Smooth muscle cell (in vitro differentiated cells): ENCODE measurements at regions not wholly inside any gene's neighbourhood (a gene's known extent, or its start where the extent isn't known, plus 50 kb on each side); places are given as distances from the start of the nearest gene placed in this dataset.

Experiments used
- DNase-seq: peaks from one replicate; lab custom pipeline; 2025; ENCODE audit not compliant: unreplicated experiment; lab: John Stamatoyannopoulos, UW
- H2AFZ ChIP-seq: fragments of 200-600 bp; sonication (generic); 2 replicates; pipeline ENCODE4 v1.6.0; 2016; ENCODE audit warnings: antibody characterized with exemption, low read depth, mild to moderate bottlenecking
- H3F3A ChIP-seq: fragments of 200-600 bp; sonication (generic); 2 replicates; pipeline ENCODE4 v1.6.0; 2017; ENCODE audit warnings: antibody characterized with exemption, low read depth
- H3K27ac ChIP-seq: fragments of 200-600 bp; sonication (generic); 2 replicates; pipeline ENCODE4 v1.5.1; 2016; ENCODE audit warnings: low read depth, mild to moderate bottlenecking
- H3K27me3 ChIP-seq: fragments of 200-600 bp; sonication (generic); 2 replicates; pipeline ENCODE4 v1.6.1; 2016; ENCODE audit warnings: low read depth, mild to moderate bottlenecking
- H3K36me3 ChIP-seq: fragments of 200-600 bp; sonication (generic); 2 replicates; pipeline ENCODE4 v1.5.1; 2016; ENCODE audit warnings: low read depth
- H3K4me1 ChIP-seq: fragments of 200-600 bp; sonication (generic); 2 replicates; pipeline ENCODE4 v1.5.1; 2016; ENCODE audit warnings: low read depth
- H3K4me2 ChIP-seq: fragments of 200-600 bp; sonication (generic); 2 replicates; pipeline ENCODE4 v1.6.0; 2016; ENCODE audit warnings: mild to moderate bottlenecking
- H3K4me3 ChIP-seq: fragments of 200-600 bp; sonication (generic); 2 replicates; pipeline ENCODE4 v1.5.1; 2016; ENCODE audit warnings: mild to moderate bottlenecking
- H3K79me2 ChIP-seq: fragments of 200-600 bp; sonication (generic); 2 replicates; pipeline ENCODE4 v1.6.0; 2016; ENCODE audit warnings: low read depth, mild to moderate bottlenecking
- H3K9ac ChIP-seq: fragments of 200-600 bp; sonication (generic); 2 replicates; pipeline ENCODE4 v1.6.0; 2016; ENCODE audit warnings: low read depth
- H3K9me3 ChIP-seq: fragments of 200-600 bp; sonication (generic); replicated peaks from 2 replicates; pipeline ENCODE4 v1.5.1; 2016; ENCODE audit warnings: low read depth
- H4K20me1 ChIP-seq: fragments of 200-600 bp; sonication (generic); 2 replicates; pipeline ENCODE4 v1.6.0; 2016; ENCODE audit warnings: low read depth
- WGBS: methylation state at CpG from one replicate; pipeline ENCODE4 v1.1.7; 2016; ENCODE audit warnings: low lambda C conversion rate; 5-methylcytosine and 5-hydroxymethylcytosine counted together
- TF ChIP-seq, protein P1 (sequence below): fragments of 200-600 bp; sonication (generic); IDR thresholded peaks from 2 replicates; pipeline ENCODE4 v1.5.1; 2017; ENCODE audit warnings: borderline replicate concordance, mild to moderate bottlenecking, antibody characterized with exemption; ENCODE audit not compliant: insufficient read depth, poor library complexity, severe bottlenecking

DNA sequence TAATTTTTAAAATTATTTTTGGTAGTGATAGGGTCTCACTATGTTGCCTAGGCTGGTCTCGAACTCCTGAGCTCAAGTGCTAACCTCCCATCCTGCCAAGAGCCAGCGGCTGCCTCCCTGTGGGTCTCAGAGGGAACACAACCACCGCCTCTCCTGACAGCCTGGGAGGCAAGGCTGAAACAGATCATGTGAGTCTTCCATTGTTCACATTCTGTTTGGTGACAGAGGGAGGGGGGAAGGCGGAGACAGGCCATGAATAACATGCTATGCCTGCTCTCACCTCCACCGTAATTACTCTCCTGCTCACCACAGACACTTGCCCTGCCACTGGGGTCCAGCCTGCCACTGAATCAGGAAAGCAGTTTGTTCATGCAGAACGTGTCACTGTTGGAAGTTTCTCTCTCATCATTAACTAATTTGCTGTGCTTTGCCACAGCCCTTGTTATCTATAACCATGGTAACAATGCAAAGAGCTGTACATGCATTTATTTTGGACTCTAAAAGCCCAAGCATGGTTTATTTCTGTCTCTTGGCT, 78.4 kb upstream of the RASGRF1 start:
- no peaks in the 10 kb centered on the region for H3K9me3 ChIP-seq
- H3K9ac ChIP-seq: no peak overlapping the region
- no peaks in the 10 kb centered on the region for H3K27me3 ChIP-seq
- H3K4me1 ChIP-seq: no peaks in the 10 kb centered on the region
- TF ChIP-seq, protein P1, sequence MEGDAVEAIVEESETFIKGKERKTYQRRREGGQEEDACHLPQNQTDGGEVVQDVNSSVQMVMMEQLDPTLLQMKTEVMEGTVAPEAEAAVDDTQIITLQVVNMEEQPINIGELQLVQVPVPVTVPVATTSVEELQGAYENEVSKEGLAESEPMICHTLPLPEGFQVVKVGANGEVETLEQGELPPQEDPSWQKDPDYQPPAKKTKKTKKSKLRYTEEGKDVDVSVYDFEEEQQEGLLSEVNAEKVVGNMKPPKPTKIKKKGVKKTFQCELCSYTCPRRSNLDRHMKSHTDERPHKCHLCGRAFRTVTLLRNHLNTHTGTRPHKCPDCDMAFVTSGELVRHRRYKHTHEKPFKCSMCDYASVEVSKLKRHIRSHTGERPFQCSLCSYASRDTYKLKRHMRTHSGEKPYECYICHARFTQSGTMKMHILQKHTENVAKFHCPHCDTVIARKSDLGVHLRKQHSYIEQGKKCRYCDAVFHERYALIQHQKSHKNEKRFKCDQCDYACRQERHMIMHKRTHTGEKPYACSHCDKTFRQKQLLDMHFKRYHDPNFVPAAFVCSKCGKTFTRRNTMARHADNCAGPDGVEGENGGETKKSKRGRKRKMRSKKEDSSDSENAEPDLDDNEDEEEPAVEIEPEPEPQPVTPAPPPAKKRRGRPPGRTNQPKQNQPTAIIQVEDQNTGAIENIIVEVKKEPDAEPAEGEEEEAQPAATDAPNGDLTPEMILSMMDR: no peak
- H3K27ac ChIP-seq: peak overlapping the region; percentile 18
- no peak for DNase-seq
- WGBS: 50% methylated on average over 6 of the region's 6 CpGs
- no peaks in the 10 kb centered on the region for H3K79me2 ChIP-seq
- no peak overlapping the region for H3K4me3 ChIP-seq
- H3F3A ChIP-seq: no peaks in the 10 kb centered on the region
- no peak overlapping the region for H2AFZ ChIP-seq
- H4K20me1 ChIP-seq: no peaks in the 10 kb centered on the region
- peak overlapping the region; percentile 19 for H3K4me2 ChIP-seq
- no peaks in the 10 kb centered on the region for H3K36me3 ChIP-seq

DNA sequence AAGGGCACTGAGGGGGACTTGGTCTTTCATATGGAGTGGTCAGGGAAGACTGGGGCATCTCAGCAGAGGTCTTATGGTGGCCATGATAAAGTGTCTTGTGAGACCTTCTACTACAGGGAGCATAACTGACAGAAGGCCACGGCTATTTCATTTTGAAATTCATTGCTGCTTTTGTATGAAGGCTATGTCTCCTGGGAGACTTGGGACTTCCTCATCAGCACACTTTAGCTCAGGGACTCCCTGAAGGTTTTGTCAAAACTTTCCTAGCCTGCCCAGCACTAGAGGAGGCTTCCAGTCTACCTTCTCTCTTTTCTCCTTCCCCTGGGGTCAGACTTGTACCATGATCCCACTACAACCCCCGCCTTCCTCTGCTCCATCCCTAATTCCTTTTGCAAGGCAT, 77.2 kb upstream of the RASGRF1 start:
- H3K27ac ChIP-seq: no peak overlapping the region
- no peak overlapping the region for H3K4me2 ChIP-seq
- H4K20me1 ChIP-seq: no peaks in the 10 kb centered on the region
- no peak overlapping the region for H3K4me3 ChIP-seq
- no peaks in the 10 kb centered on the region for H3F3A ChIP-seq
- DNase-seq: no peak
- no peak overlapping the region for H3K9ac ChIP-seq
- TF ChIP-seq, protein P1: no peak
- H2AFZ ChIP-seq: no peak overlapping the region
- H3K4me1 ChIP-seq: no peaks in the 10 kb centered on the region
- no peaks in the 10 kb centered on the region for H3K9me3 ChIP-seq
- no peaks in the 10 kb centered on the region for H3K79me2 ChIP-seq
- peaks cover 5% of the 10 kb centered on the region for H3K27me3 ChIP-seq
- no peaks in the 10 kb centered on the region for H3K36me3 ChIP-seq
- 76% methylated on average over 2 of the region's 2 CpGs for WGBS

DNA sequence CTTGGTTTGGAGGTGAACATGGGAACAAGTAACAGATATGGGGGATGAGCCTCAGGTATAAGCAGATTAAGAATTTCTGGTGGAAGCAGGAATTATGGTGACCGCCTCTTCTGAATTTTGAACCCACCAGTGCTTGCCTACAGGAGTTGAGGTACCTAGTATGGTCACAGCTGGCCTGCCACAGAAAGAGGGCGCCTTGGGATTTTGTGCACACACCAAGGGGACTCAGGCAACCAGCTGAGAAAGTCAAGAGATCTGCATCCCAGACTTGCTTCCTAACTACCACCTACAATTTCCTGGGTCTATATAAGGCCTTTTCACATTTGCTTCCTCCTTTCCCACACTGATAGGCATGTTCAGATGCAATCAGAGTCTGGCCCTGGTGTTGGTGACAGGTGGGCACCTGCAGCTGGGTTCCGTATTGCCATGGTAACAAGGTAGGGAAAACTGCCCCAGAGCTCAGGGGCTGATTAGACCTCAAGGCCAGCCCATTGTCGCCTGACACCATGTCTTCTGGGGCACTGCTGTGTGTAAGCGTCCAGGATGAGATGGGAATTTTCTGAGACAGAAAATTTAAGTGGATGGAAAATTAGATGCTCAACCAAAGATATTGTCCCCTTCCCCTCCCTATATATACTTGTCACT, 75.9 kb upstream of the RASGRF1 start:
- 90% methylated on average over 5 of the region's 5 CpGs for WGBS
- H3K9ac ChIP-seq: no peak overlapping the region
- H3F3A ChIP-seq: no peaks in the 10 kb centered on the region
- H3K36me3 ChIP-seq: no peaks in the 10 kb centered on the region
- TF ChIP-seq, protein P1: no peak
- H4K20me1 ChIP-seq: no peaks in the 10 kb centered on the region
- H3K4me3 ChIP-seq: no peak overlapping the region
- DNase-seq: no peak
- peaks cover 7% of the 10 kb centered on the region for H3K27me3 ChIP-seq
- no peaks in the 10 kb centered on the region for H3K4me1 ChIP-seq
- H3K79me2 ChIP-seq: no peaks in the 10 kb centered on the region
- H3K9me3 ChIP-seq: no peaks in the 10 kb centered on the region
- no peak overlapping the region for H3K27ac ChIP-seq
- no peak overlapping the region for H2AFZ ChIP-seq
- H3K4me2 ChIP-seq: no peak overlapping the region

GRCh38 chr15:79164465-79164864, 73.9 kb upstream of the RASGRF1 start:
- H3K9ac ChIP-seq: no peak overlapping the region
- H3F3A ChIP-seq: no peaks in the 10 kb centered on the region
- no peaks in the 10 kb centered on the region for H3K36me3 ChIP-seq
- H2AFZ ChIP-seq: no peak overlapping the region
- H3K9me3 ChIP-seq: no peaks in the 10 kb centered on the region
- H4K20me1 ChIP-seq: no peaks in the 10 kb centered on the region
- TF ChIP-seq, protein P1: no peak
- H3K4me3 ChIP-seq: no peak overlapping the region
- H3K4me2 ChIP-seq: no peak overlapping the region
- DNase-seq: no peak
- WGBS: 87% methylated on average over 4 of the region's 4 CpGs
- H3K79me2 ChIP-seq: no peaks in the 10 kb centered on the region
- H3K27ac ChIP-seq: no peak overlapping the region
- H3K27me3 ChIP-seq: peaks cover 7% of the 10 kb centered on the region
- H3K4me1 ChIP-seq: no peaks in the 10 kb centered on the region
